ENCODE measurements at regions not wholly inside any gene's neighbourhood (a gene's known extent, or its start where the extent isn't known, plus 50 kb on each side); places are given as distances from the start of the nearest gene placed in this dataset.

DNA sequence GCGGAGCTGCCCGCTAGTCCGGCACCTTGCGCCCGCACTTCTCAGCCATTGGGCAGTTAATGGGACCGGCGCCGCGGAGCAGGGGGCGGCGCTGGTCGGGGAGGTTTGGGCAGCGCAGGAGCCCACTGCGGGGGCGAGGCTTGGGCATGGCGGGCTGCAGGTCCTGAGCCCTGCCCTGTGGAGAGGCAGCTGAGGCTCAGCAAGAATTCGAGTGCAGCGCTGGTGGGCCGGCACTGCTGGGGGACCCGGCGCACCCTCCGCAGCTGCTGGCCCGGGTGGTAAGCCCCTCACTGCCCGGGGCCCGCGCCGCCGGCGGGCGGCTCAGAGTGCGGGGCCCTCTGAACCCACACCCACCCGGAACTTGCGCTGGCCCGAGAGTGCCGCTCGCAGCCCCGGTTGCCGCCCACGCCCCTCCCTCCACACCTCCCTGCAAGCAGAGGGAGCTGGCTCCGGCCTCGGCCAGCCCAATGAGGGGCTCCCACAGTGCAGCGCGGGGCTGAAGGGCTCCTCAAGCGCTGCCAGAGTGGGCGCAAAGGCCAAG is 835.0 kb downstream of the TBL1XR1 start:
- TF ChIP-seq, protein P1, sequence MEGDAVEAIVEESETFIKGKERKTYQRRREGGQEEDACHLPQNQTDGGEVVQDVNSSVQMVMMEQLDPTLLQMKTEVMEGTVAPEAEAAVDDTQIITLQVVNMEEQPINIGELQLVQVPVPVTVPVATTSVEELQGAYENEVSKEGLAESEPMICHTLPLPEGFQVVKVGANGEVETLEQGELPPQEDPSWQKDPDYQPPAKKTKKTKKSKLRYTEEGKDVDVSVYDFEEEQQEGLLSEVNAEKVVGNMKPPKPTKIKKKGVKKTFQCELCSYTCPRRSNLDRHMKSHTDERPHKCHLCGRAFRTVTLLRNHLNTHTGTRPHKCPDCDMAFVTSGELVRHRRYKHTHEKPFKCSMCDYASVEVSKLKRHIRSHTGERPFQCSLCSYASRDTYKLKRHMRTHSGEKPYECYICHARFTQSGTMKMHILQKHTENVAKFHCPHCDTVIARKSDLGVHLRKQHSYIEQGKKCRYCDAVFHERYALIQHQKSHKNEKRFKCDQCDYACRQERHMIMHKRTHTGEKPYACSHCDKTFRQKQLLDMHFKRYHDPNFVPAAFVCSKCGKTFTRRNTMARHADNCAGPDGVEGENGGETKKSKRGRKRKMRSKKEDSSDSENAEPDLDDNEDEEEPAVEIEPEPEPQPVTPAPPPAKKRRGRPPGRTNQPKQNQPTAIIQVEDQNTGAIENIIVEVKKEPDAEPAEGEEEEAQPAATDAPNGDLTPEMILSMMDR (conservative IDR thresholded peaks at IDR 0.05; ENCODE audit: low read depth, low read length), result no peak
- H3K4me3 ChIP-seq (ENCODE audit: low read depth, low read length), result no peak overlapping the region

DNA sequence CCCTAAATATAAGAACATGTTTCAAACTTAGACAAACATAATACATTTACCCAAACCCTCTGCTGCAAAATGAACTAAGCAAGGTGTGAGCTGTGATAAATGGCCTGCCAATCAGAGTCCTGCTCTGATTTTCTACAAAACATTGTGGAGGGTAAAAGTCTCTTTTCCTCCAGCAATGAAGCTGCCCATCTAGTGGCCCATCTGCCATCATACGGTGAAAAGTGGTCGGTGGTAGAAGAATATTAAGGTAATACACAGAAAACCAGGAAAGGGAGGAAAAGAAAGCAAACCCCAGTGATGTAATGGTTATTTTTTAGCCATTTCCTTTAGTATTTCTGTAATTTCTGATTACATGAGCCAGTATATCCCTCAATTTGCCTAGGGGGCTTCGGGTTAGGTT is 838.1 kb downstream of the TBL1XR1 start:
- DNase-seq (ENCODE audit: low read depth), result no peak
- H3K4me3 ChIP-seq (ENCODE audit: low read depth, low read length), result no peak overlapping the region
- TF ChIP-seq, protein P1 (conservative IDR thresholded peaks at IDR 0.05; ENCODE audit: low read depth, low read length), result no peak

More for the DNA sequence above, 835.0 kb downstream of the TBL1XR1 start:
- no peak for DNase-seq (ENCODE audit: low read depth)

DNA sequence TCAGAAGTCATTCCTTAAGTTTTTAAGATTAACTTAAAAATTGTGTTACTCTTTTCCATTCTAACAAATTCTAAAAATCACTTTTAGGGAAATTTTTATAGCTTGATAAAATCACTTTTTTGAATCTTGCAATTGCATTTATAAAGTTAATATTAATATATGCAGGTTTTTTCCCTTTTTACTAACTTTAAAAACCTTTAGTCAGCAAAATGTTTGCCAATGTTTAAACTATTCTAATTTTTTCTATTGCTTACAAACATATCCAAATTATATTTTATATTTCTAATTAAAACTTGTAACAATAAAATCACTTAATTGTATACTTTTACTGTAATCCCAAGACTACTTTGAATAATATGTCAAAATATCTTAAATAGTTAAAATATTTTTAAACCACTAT is 839.4 kb downstream of the TBL1XR1 start:
- TF ChIP-seq, protein P1 (conservative IDR thresholded peaks at IDR 0.05; ENCODE audit: low read depth, low read length), result no peak
- H3K4me3 ChIP-seq (ENCODE audit: low read depth, low read length), result no peak overlapping the region
- DNase-seq (ENCODE audit: low read depth), result no peak

DNA sequence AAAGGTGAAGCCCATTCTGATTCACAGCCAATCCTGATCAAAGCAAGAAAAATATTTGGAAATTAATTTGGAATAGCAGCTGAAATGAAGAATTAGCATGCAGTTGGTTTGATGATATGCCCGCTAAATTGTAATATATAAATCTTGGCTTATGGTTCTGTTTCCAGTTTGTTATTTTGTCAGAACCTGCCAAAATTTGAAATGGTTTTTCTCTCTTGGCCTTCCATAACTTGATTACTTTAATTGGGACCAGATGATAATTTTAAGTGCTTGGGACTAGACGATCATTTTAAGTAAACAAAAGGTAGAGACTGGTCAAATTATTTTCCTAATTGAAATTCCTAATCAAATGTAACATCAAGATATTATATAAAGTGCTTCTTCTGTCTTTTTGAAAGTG is 842.4 kb downstream of the TBL1XR1 start:
- H3K4me3 ChIP-seq (ENCODE audit: low read depth, low read length), result no peak overlapping the region
- TF ChIP-seq, protein P1 (conservative IDR thresholded peaks at IDR 0.05; ENCODE audit: low read depth, low read length), result no peak
- DNase-seq (ENCODE audit: low read depth), result no peak

DNA sequence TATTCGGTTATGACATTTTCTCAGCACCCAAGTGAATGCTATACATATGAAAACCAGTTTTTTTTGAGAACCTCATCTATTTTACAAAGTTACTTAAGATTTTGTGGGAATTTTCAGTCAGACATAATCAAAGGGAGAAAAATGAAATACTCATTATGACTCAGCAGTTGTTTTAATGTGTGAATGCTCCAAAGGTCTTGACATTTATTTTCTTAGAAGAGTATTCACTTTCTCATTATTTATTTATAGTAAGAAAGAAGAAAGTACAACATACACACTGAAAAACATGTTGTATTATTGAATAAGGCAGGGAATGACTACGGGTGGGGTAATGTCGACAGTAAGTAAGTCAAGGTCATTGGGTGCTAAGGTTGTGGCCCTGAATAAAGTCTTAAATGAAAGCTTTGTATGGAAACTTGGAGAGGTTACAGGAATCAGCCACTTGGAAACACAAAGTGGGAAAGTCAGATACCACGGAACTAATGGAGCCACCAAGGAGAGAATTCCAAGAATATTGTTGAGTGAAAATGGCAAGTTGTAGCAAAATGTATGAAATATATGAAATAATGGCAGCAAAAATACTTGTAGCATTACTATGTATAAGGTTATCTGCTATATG is 844.5 kb downstream of the TBL1XR1 start:
- no peak for DNase-seq (ENCODE audit: low read depth)
- TF ChIP-seq, protein P1 (conservative IDR thresholded peaks at IDR 0.05; ENCODE audit: low read depth, low read length), result no peak
- no peak overlapping the region for H3K4me3 ChIP-seq (ENCODE audit: low read depth, low read length)

DNA sequence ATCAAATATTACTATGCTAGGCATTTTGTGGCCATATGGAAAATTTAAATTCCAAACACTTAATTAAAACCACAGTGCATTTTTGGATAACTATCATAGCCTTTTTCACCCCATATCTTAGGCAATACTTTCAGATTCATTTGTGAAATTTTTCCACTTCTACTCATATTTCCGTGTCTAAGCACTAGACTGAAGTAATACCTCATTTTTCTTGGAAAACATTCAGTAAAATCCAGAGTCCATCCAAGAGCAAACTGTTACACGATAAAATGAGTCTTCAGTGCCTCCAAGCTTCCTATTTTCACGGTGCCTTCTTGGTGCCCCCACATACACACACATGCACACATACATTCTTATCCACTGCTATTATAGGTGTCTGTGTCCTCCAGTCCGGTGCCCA is 845.9 kb downstream of the TBL1XR1 start:
- TF ChIP-seq, protein P1 (conservative IDR thresholded peaks at IDR 0.05; ENCODE audit: low read depth, low read length), result no peak
- DNase-seq (ENCODE audit: low read depth), result no peak

DNA sequence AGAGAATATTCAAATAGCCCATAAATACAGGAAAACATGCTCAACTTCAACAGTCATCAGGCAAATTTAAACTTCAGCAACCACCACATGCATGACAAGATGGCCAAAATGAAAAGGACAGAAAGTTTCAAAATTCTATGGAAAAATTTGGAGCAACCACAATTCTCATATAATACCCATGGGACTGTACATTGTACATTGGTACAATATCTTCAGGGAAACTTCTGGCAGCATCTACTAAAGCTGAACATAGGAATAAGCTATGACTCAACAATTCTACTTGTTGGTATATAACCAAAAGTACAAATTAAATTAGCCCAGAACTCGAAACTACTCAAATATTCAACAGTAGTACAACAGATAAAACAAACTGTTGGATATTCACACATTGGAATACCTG is 847.6 kb downstream of the TBL1XR1 start:
- TF ChIP-seq, protein P1 (conservative IDR thresholded peaks at IDR 0.05; ENCODE audit: low read depth, low read length), result no peak
- no peak for DNase-seq (ENCODE audit: low read depth)
- no peak overlapping the region for H3K4me3 ChIP-seq (ENCODE audit: low read depth, low read length)

More for the DNA sequence above, 845.9 kb downstream of the TBL1XR1 start:
- no peak overlapping the region for H3K4me3 ChIP-seq (ENCODE audit: low read depth, low read length)
